ENCODE measurements at regions not wholly inside any gene's neighbourhood (a gene's known extent, or its start where the extent isn't known, plus 50 kb on each side); places are given as distances from the start of the nearest gene placed in this dataset.

DNA sequence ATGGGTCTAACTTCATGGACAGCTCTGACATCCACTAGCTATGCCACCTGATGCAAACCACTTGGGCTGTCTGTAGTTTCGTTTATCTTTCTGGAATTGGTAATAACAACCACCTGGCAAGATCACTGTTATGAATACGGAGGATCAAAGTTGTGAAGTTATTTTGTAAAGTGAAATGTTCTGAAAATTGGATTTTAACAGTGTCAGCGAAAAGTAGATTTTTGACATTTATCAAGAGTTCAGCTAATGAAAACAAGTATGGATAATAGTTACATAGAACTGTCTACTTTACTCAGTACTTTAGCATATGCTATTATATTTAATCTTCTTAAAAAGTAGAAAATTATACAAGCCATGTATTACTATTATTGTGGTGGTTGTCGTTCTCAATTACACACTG, 813.8 kb downstream of the RNF144A start:
- Histone ChIP-seq H2AFZ (ENCODE audit: low read length) (no peak overlapping the region), H3K9me2 (replicated peaks; ENCODE audit: low read depth, low read length) (no peaks in the 10 kb centered on the region), H3K27me3 (ENCODE audit: insufficient read depth, low read length, poor library complexity, severe bottlenecking) (no peaks in the 10 kb centered on the region), H3K4me2 (ENCODE audit: low read depth, low read length, poor library complexity, severe bottlenecking) (no peak overlapping the region), H3K9me3 (ENCODE audit: insufficient read depth, low read depth, low read length) (no peaks in the 10 kb centered on the region), H3F3A (ENCODE audit: low read depth) (no peaks in the 10 kb centered on the region), H3K36me3 (ENCODE audit: insufficient read depth, low read length) (no peaks in the 10 kb centered on the region), H3K9ac (ENCODE audit: low read depth, low read length, poor library complexity, severe bottlenecking) (no peak overlapping the region), H3K4me3 (ENCODE audit: low read length, poor library complexity, severe bottlenecking) (no peak overlapping the region), H3K79me2 (ENCODE audit: insufficient read depth, low read length) (no peaks in the 10 kb centered on the region), H4K20me1 (ENCODE audit: insufficient read depth, low read length, poor library complexity, severe bottlenecking) (no peaks in the 10 kb centered on the region), H3K4me1 (ENCODE audit: insufficient read depth, low read length, poor library complexity, severe bottlenecking) (no peaks in the 10 kb centered on the region)
- TF ChIP-seq, protein P1, sequence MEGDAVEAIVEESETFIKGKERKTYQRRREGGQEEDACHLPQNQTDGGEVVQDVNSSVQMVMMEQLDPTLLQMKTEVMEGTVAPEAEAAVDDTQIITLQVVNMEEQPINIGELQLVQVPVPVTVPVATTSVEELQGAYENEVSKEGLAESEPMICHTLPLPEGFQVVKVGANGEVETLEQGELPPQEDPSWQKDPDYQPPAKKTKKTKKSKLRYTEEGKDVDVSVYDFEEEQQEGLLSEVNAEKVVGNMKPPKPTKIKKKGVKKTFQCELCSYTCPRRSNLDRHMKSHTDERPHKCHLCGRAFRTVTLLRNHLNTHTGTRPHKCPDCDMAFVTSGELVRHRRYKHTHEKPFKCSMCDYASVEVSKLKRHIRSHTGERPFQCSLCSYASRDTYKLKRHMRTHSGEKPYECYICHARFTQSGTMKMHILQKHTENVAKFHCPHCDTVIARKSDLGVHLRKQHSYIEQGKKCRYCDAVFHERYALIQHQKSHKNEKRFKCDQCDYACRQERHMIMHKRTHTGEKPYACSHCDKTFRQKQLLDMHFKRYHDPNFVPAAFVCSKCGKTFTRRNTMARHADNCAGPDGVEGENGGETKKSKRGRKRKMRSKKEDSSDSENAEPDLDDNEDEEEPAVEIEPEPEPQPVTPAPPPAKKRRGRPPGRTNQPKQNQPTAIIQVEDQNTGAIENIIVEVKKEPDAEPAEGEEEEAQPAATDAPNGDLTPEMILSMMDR (conservative IDR thresholded peaks at IDR 0.05; ENCODE audit: low read length) = no peak
- TF ChIP-seq EZH2phosphoT487 (IDR thresholded peaks at IDR 0.05; ENCODE audit: borderline replicate concordance) = no peak

GRCh38 chr2:7732497-7732896, 815.3 kb downstream of the RNF144A start:
- Histone ChIP-seq H3K9ac (ENCODE audit: low read depth, low read length, poor library complexity, severe bottlenecking) (no peak overlapping the region), H3K79me2 (ENCODE audit: insufficient read depth, low read length) (no peaks in the 10 kb centered on the region), H3F3A (ENCODE audit: low read depth) (no peaks in the 10 kb centered on the region), H3K9me3 (ENCODE audit: insufficient read depth, low read depth, low read length) (no peaks in the 10 kb centered on the region), H3K4me2 (ENCODE audit: low read depth, low read length, poor library complexity, severe bottlenecking) (no peak overlapping the region), H3K27me3 (ENCODE audit: insufficient read depth, low read length, poor library complexity, severe bottlenecking) (no peaks in the 10 kb centered on the region), H3K4me3 (ENCODE audit: low read length, poor library complexity, severe bottlenecking) (no peak overlapping the region), H3K4me1 (ENCODE audit: insufficient read depth, low read length, poor library complexity, severe bottlenecking) (no peaks in the 10 kb centered on the region), H2AFZ (ENCODE audit: low read length) (no peak overlapping the region), H3K36me3 (ENCODE audit: insufficient read depth, low read length) (no peaks in the 10 kb centered on the region), H4K20me1 (ENCODE audit: insufficient read depth, low read length, poor library complexity, severe bottlenecking) (no peaks in the 10 kb centered on the region), H3K9me2 (replicated peaks; ENCODE audit: low read depth, low read length) (no peaks in the 10 kb centered on the region)
- TF ChIP-seq, protein P1 (conservative IDR thresholded peaks at IDR 0.05; ENCODE audit: low read length) = no peak
- TF ChIP-seq EZH2phosphoT487 (IDR thresholded peaks at IDR 0.05; ENCODE audit: borderline replicate concordance) = no peak

DNA sequence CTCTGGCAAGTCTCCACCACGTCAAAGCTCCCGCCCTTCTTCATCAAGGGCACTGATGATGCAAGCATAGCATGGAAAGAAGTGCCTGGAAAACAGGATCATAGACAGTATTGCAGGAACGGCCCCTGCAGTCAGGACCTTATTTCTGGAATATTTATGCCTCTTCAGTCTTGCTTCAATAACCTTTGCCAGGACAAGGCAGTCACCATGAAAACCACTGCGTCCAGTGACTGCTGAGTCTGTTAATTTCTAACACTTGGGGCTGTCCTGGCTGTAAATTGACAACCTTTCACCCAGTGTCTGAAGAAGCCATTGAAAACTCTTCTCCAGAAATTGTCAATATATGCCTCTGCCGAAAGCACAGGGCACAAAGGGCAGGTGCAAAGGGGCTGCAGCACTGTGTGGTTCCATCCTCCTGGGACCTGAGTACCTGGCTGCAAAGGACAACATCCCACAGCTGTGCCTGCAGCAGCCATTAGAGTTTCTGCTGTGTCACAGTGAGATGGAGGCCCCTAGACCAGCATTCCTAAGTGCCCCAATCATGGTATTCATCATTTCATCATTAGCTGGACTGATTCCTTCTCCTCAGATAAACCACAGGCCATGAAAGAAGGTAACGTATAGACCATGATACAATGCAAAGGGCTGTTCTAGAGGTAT, 819.6 kb downstream of the RNF144A start:
- no peaks in the 10 kb centered on the region for H3K79me2 ChIP-seq (ENCODE audit: insufficient read depth, low read length)
- no peak overlapping the region for H2AFZ ChIP-seq (ENCODE audit: low read length)
- no peak for TF ChIP-seq EZH2phosphoT487 (IDR thresholded peaks at IDR 0.05; ENCODE audit: borderline replicate concordance)
- TF ChIP-seq, protein P1 (conservative IDR thresholded peaks at IDR 0.05; ENCODE audit: low read length) = no peak
- H3K27me3 ChIP-seq (ENCODE audit: insufficient read depth, low read length, poor library complexity, severe bottlenecking) = no peaks in the 10 kb centered on the region
- H3F3A ChIP-seq (ENCODE audit: low read depth) = no peaks in the 10 kb centered on the region
- no peaks in the 10 kb centered on the region for H3K9me2 ChIP-seq (replicated peaks; ENCODE audit: low read depth, low read length)
- H3K4me3 ChIP-seq (ENCODE audit: low read length, poor library complexity, severe bottlenecking) = no peak overlapping the region
- H4K20me1 ChIP-seq (ENCODE audit: insufficient read depth, low read length, poor library complexity, severe bottlenecking) = no peaks in the 10 kb centered on the region
- H3K4me2 ChIP-seq (ENCODE audit: low read depth, low read length, poor library complexity, severe bottlenecking) = no peak overlapping the region
- H3K9ac ChIP-seq (ENCODE audit: low read depth, low read length, poor library complexity, severe bottlenecking) = no peak overlapping the region
- H3K36me3 ChIP-seq (ENCODE audit: insufficient read depth, low read length) = no peaks in the 10 kb centered on the region
- no peaks in the 10 kb centered on the region for H3K4me1 ChIP-seq (ENCODE audit: insufficient read depth, low read length, poor library complexity, severe bottlenecking)
- H3K9me3 ChIP-seq (ENCODE audit: insufficient read depth, low read depth, low read length) = no peaks in the 10 kb centered on the region

All from Loucy (cell line).